Mucosa of stomach (tissue), 1 donor: ENCODE measurements at regions not wholly inside any gene's neighbourhood (a gene's known extent, or its start where the extent isn't known, plus 50 kb on each side); places are given as distances from the start of the nearest gene placed in this dataset.
"Not testable (repeated sequence)": the region's sequence is repeated elsewhere in the genome, so short reads cannot be mapped to it uniquely, and the experiment has no call there.

Experiments
- H3K27me3 ChIP-seq: one replicate; pipeline ENCODE4 v1.7.0; 2013; ENCODE audit warnings: mild to moderate bottlenecking, low read length; ENCODE audit not compliant: control insufficient read depth, insufficient read depth
- H3K36me3 ChIP-seq: one replicate; pipeline ENCODE4 v1.7.0; 2013; ENCODE audit warnings: low read length; ENCODE audit not compliant: control insufficient read depth, insufficient read depth
- H3K4me1 ChIP-seq: one replicate; pipeline ENCODE4 v1.7.0; 2013; ENCODE audit warnings: mild to moderate bottlenecking, low read length; ENCODE audit not compliant: control insufficient read depth, insufficient read depth
- H3K4me3 ChIP-seq: one replicate; pipeline ENCODE4 v1.7.0; 2013; ENCODE audit warnings: low read length
- H3K9ac ChIP-seq: one replicate; pipeline ENCODE4 v1.7.0; 2013; ENCODE audit warnings: mild to moderate bottlenecking, low read length, moderate library complexity
- H3K9me3 ChIP-seq: one replicate; pipeline ENCODE4 v1.7.0; 2013; ENCODE audit warnings: mild to moderate bottlenecking, low read length, moderate library complexity; ENCODE audit not compliant: control insufficient read depth
- donor health status: Pancreatic carcinoma.

GRCh38 chr6:12348530-12349511, 58.7 kb downstream of the EDN1 start:
- H3K9ac ChIP-seq, result no peak overlapping the region
- H3K4me1 ChIP-seq, result peaks cover 54% of the 10 kb centered on the region
- no peak overlapping the region for H3K4me3 ChIP-seq
- peaks cover 11% of the 10 kb centered on the region for H3K9me3 ChIP-seq
- no peaks in the 10 kb centered on the region for H3K36me3 ChIP-seq
- H3K27me3 ChIP-seq, result no peaks in the 10 kb centered on the region

- no peaks in the 10 kb centered on the region for H3K27me3 ChIP-seq
- no peak overlapping the region for H3K9ac ChIP-seq
- H3K4me1 ChIP-seq, result peaks cover 47% of the 10 kb centered on the region
- H3K36me3 ChIP-seq, result no peaks in the 10 kb centered on the region
- H3K4me3 ChIP-seq, result no peak overlapping the region
- peaks cover 11% of the 10 kb centered on the region for H3K9me3 ChIP-seq
Observed at GRCh38 chr6:12350644-12351170, 60.5 kb downstream of the EDN1 start.

GRCh38 chr6:12351672-12352071, 61.5 kb downstream of the EDN1 start:
- Histone ChIP-seq H3K27me3 (no peaks in the 10 kb centered on the region), H3K9ac (no peak overlapping the region), H3K4me3 (no peak overlapping the region), H3K4me1 (peaks cover 41% of the 10 kb centered on the region), H3K9me3 (peaks cover 11% of the 10 kb centered on the region), H3K36me3 (no peaks in the 10 kb centered on the region)

GRCh38 chr6:12353731-12354130, 63.6 kb downstream of the EDN1 start:
- Histone ChIP-seq H3K4me1 (peaks cover 35% of the 10 kb centered on the region), H3K36me3 (no peaks in the 10 kb centered on the region), H3K4me3 (no peak overlapping the region), H3K9me3 (peaks cover 11% of the 10 kb centered on the region), H3K27me3 (no peaks in the 10 kb centered on the region), H3K9ac (no peak overlapping the region)

GRCh38 chr6:12354499-12354898, 64.3 kb downstream of the EDN1 start:
- H3K36me3 ChIP-seq, result no peaks in the 10 kb centered on the region
- peaks cover 11% of the 10 kb centered on the region for H3K9me3 ChIP-seq
- H3K4me1 ChIP-seq, result peaks cover 31% of the 10 kb centered on the region
- H3K4me3 ChIP-seq, result no peak overlapping the region
- no peaks in the 10 kb centered on the region for H3K27me3 ChIP-seq
- H3K9ac ChIP-seq, result no peak overlapping the region

GRCh38 chr6:12355354-12355753, 65.2 kb downstream of the EDN1 start:
- Histone ChIP-seq H3K36me3 (no peaks in the 10 kb centered on the region), H3K4me3 (no peak overlapping the region), H3K9ac (no peak overlapping the region), H3K4me1 (peaks cover 24% of the 10 kb centered on the region), H3K27me3 (no peaks in the 10 kb centered on the region), H3K9me3 (peaks cover 11% of the 10 kb centered on the region)

GRCh38 chr6:12356431-12356830, 66.3 kb downstream of the EDN1 start:
- Histone ChIP-seq H3K36me3 (no peaks in the 10 kb centered on the region), H3K9me3 (peaks cover 11% of the 10 kb centered on the region), H3K4me3 (no peak overlapping the region), H3K4me1 (peaks cover 13% of the 10 kb centered on the region), H3K9ac (no peak overlapping the region), H3K27me3 (no peaks in the 10 kb centered on the region)

GRCh38 chr6:12356983-12357972, 67.1 kb downstream of the EDN1 start:
- no peak overlapping the region for H3K9ac ChIP-seq
- H3K36me3 ChIP-seq, result no peaks in the 10 kb centered on the region
- H3K4me3 ChIP-seq, result no peak overlapping the region
- no peaks in the 10 kb centered on the region for H3K27me3 ChIP-seq
- H3K9me3 ChIP-seq, result peaks cover 6% of the 10 kb centered on the region
- H3K4me1 ChIP-seq, result peaks cover 20% of the 10 kb centered on the region

- Histone ChIP-seq H3K4me3 (no peak overlapping the region), H3K9ac (no peak overlapping the region), H3K36me3 (no peaks in the 10 kb centered on the region), H3K9me3 (no peaks in the 10 kb centered on the region), H3K27me3 (no peaks in the 10 kb centered on the region), H3K4me1 (peaks cover 31% of the 10 kb centered on the region)
Observed at GRCh38 chr6:12359036-12359435, 68.9 kb downstream of the EDN1 start.

GRCh38 chr6:12361042-12361765, 71.0 kb downstream of the EDN1 start:
- Histone ChIP-seq H3K4me1 (peaks cover 35% of the 10 kb centered on the region), H3K4me3 (no peak overlapping the region), H3K36me3 (no peaks in the 10 kb centered on the region), H3K9ac (no peak overlapping the region), H3K27me3 (no peaks in the 10 kb centered on the region), H3K9me3 (no peaks in the 10 kb centered on the region)

- H3K27me3 ChIP-seq, H3K36me3 ChIP-seq, H3K9me3 ChIP-seq, H3K9ac ChIP-seq, H3K4me3 ChIP-seq: not testable (repeated sequence)
- peaks cover 41% of the 10 kb centered on the region for H3K4me1 ChIP-seq
Observed at GRCh38 chr6:12363277-12363650, 73.1 kb downstream of the EDN1 start.
